Lower leg skin (tissue), 4 donors: ENCODE measurements at regions not wholly inside any gene's neighbourhood (a gene's known extent, or its start where the extent isn't known, plus 50 kb on each side); places are given as distances from the start of the nearest gene placed in this dataset.

Experiments used
- DNase-seq, 2 donors: peaks; one replicate each; pipeline ENCODE4 v3.0.0-alpha.2; 2019; ENCODE audit warnings: low spot score in 2 of 2
- H3K4me3 ChIP-seq: fragments of 200-600 bp; sonication (generic); 2 replicates; pipeline ENCODE4 v1.5.1; 2017; ENCODE audit warnings: mild to moderate bottlenecking, low read depth; ENCODE audit not compliant: poor library complexity, severe bottlenecking
- CTCF ChIP-seq, 3 donors: fragments of 450-650 bp; IDR thresholded peaks; one replicate each; pipeline ENCODE4 v1.5.1; 2016; ENCODE audit warnings: antibody characterized with exemption in 3 of 3, mild to moderate bottlenecking in 3 of 3, moderate library complexity in 2 of 3
- POLR2A ChIP-seq, 2 donors: fragments of 450-650 bp; IDR thresholded peaks; one replicate each; pipeline ENCODE4 v1.6.1; 2016 to 2017; ENCODE audit warnings: antibody characterized with exemption in 2 of 2, mild to moderate bottlenecking in 1 of 2, moderate library complexity in 1 of 2
- WGBS, 2 donors: methylation state at CpG; one replicate each; pipeline ENCODE4 v1.1.5; 2018; 5-methylcytosine and 5-hydroxymethylcytosine counted together
- intact Hi-C: fragments of 100-400 bp; cut with DNase I; formaldehyde crosslinking; loops from one replicate; pipeline ENCODE4 v1.15.0; 2023; ENCODE audit warnings: low total_unique reads

- DNase-seq: no peak
- TF ChIP-seq POLR2A (IDR thresholded peaks at IDR 0.05): no peak
- 91 to 92% methylated on average over 6 to 13 of the region's 16 CpGs for WGBS, 2 donors
- no peak overlapping the region for H3K4me3 ChIP-seq
- intact Hi-C loops: no loop called here
Observed at GRCh38 chr4:36747277-36748129, 466.1 kb downstream of the DTHD1 start.

- intact Hi-C loops: no loop called here
- no peak overlapping the region for H3K4me3 ChIP-seq
- no peak for DNase-seq
- WGBS, 2 donors: 84 to 89% methylated on average over 3 of the region's 3 CpGs
- TF ChIP-seq CTCF (IDR thresholded peaks at IDR 0.05) (no peak), POLR2A (IDR thresholded peaks at IDR 0.05) (no peak)
Observed at GRCh38 chr4:36753048-36753447, 471.6 kb downstream of the DTHD1 start.

- intact Hi-C loops: no loop called here
- no peak for DNase-seq
- WGBS, 2 donors: 64 to 69% methylated on average over 3 of the region's 3 CpGs
- TF ChIP-seq POLR2A (IDR thresholded peaks at IDR 0.05) (no peak), CTCF (IDR thresholded peaks at IDR 0.05) (no peak)
- no peak overlapping the region for H3K4me3 ChIP-seq
Observed at GRCh38 chr4:36757580-36758311, 476.3 kb downstream of the DTHD1 start.

- no peak for DNase-seq
- no peak for TF ChIP-seq POLR2A (IDR thresholded peaks at IDR 0.05)
- no peak for TF ChIP-seq CTCF (IDR thresholded peaks at IDR 0.05)
- 55 to 59% methylated on average over 9 of the region's 9 CpGs for WGBS, 2 donors
- intact Hi-C loops: no loop called here
- no peak overlapping the region for H3K4me3 ChIP-seq
Observed at GRCh38 chr4:36758312-36759178, 477.1 kb downstream of the DTHD1 start.

- intact Hi-C loops: no loop called here
- WGBS, 2 donors: 79 to 86% methylated on average over 4 of the region's 4 CpGs
Observed at GRCh38 chr4:36761607-36762006, 480.2 kb downstream of the DTHD1 start.

More at GRCh38 chr4:36761607-36762006, 480.2 kb downstream of the DTHD1 start:
- DNase-seq: no peak
- TF ChIP-seq CTCF (IDR thresholded peaks at IDR 0.05): no peak
- no peak for TF ChIP-seq POLR2A (IDR thresholded peaks at IDR 0.05)
- no peak overlapping the region for H3K4me3 ChIP-seq
